Nephron progenitor cell (in vitro differentiated cells): ENCODE measurements at regions not wholly inside any gene's neighbourhood (a gene's known extent, or its start where the extent isn't known, plus 50 kb on each side); places are given as distances from the start of the nearest gene placed in this dataset.

Experiments used
- DNase-seq: peaks from one replicate; pipeline ENCODE4 v3.0.0; 2021
- H3K27ac Mint-ChIP-seq: 2 replicates; pipeline ENCODE4 v1.8.0; 2021; ENCODE audit warnings: mild to moderate bottlenecking, moderate library complexity, mixed read lengths
- H3K27me3 Mint-ChIP-seq: 2 replicates; pipeline ENCODE4 v1.8.0; 2021; ENCODE audit warnings: mild to moderate bottlenecking, low read depth, mixed read lengths; ENCODE audit not compliant: poor library complexity
- H3K36me3 Mint-ChIP-seq: 2 replicates; pipeline ENCODE4 v1.8.0; 2021; ENCODE audit warnings: low read depth, mixed read lengths
- H3K4me1 Mint-ChIP-seq: 2 replicates; pipeline ENCODE4 v1.8.0; 2021; ENCODE audit warnings: mixed read lengths
- H3K4me3 Mint-ChIP-seq: 2 replicates; pipeline ENCODE4 v1.8.0; 2021; ENCODE audit warnings: mild to moderate bottlenecking, moderate library complexity, mixed read lengths
- H3K9me3 Mint-ChIP-seq: 2 replicates; pipeline ENCODE4 v1.8.0; 2021; ENCODE audit warnings: mild to moderate bottlenecking, moderate library complexity, mixed read lengths
- TF ChIP-seq, protein P1 (sequence below): fragments of 200-600 bp; sonication (generic); IDR thresholded peaks from 2 replicates; pipeline ENCODE4 v1.5.0; 2021; ENCODE audit warnings: antibody characterized with exemption

DNA sequence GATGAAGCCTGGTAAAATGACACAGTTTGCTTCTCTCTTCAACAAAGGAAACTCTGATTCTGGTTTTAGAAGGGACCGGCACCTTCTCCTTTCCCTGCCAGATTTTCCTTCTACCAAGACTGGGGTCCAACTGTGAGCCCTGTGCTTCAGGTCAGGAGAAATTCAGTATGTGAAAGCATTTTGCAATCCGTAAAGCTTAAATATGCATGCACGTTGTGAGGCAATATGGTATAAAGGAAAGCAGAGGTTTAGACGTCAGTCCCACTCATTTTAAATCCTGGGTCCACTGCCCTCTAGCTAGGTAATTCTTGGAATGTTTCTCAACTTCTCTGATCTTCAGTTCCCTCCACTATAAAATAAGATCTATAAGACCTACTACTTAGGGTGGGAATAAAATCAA, 359.0 kb upstream of the NPSR1 start:
- no peaks in the 10 kb centered on the region for H3K4me1 Mint-ChIP-seq
- H3K9me3 Mint-ChIP-seq, result no peaks in the 10 kb centered on the region
- TF ChIP-seq, protein P1, sequence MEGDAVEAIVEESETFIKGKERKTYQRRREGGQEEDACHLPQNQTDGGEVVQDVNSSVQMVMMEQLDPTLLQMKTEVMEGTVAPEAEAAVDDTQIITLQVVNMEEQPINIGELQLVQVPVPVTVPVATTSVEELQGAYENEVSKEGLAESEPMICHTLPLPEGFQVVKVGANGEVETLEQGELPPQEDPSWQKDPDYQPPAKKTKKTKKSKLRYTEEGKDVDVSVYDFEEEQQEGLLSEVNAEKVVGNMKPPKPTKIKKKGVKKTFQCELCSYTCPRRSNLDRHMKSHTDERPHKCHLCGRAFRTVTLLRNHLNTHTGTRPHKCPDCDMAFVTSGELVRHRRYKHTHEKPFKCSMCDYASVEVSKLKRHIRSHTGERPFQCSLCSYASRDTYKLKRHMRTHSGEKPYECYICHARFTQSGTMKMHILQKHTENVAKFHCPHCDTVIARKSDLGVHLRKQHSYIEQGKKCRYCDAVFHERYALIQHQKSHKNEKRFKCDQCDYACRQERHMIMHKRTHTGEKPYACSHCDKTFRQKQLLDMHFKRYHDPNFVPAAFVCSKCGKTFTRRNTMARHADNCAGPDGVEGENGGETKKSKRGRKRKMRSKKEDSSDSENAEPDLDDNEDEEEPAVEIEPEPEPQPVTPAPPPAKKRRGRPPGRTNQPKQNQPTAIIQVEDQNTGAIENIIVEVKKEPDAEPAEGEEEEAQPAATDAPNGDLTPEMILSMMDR, result no peak
- H3K4me3 Mint-ChIP-seq, result no peak overlapping the region
- no peaks in the 10 kb centered on the region for H3K27me3 Mint-ChIP-seq
- DNase-seq, result no peak
- H3K27ac Mint-ChIP-seq, result no peak overlapping the region
- H3K36me3 Mint-ChIP-seq, result no peaks in the 10 kb centered on the region

DNA sequence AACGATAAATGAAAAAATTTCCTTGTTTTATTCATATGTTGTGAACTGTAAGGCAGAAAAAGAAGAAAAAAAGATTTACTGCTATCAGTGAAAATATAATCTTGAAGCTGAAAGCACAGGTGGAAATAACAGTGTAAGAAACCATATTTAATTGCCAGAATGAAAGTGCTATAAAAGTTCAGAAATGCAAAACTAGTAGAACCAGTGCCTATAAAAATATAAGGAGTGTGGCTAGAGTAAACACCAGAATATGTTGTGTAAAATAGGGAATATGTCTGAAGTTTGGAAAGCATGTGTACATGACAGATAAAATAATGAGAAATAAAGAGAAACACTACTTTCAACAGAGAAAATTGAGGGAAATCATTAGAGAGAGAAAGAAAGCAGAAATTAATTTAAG, 350.5 kb upstream of the NPSR1 start:
- Mint-ChIP-seq H3K27me3 (no peaks in the 10 kb centered on the region), H3K4me1 (no peaks in the 10 kb centered on the region), H3K9me3 (peaks cover 13% of the 10 kb centered on the region), H3K36me3 (no peaks in the 10 kb centered on the region), H3K27ac (no peak overlapping the region), H3K4me3 (no peak overlapping the region)
- DNase-seq, result no peak
- TF ChIP-seq, protein P1, result no peak

- TF ChIP-seq, protein P1, result no peak
- Mint-ChIP-seq H3K4me1 (no peaks in the 10 kb centered on the region), H3K36me3 (no peaks in the 10 kb centered on the region), H3K4me3 (no peak overlapping the region), H3K9me3 (peaks cover 22% of the 10 kb centered on the region), H3K27me3 (no peaks in the 10 kb centered on the region), H3K27ac (no peak overlapping the region)
- no peak for DNase-seq
Observed at GRCh38 chr7:34308595-34308994, 349.4 kb upstream of the NPSR1 start.

GRCh38 chr7:34309116-34309515, 348.9 kb upstream of the NPSR1 start:
- Mint-ChIP-seq H3K27ac (no peak overlapping the region), H3K9me3 (peaks cover 22% of the 10 kb centered on the region), H3K4me1 (no peaks in the 10 kb centered on the region), H3K36me3 (no peaks in the 10 kb centered on the region), H3K4me3 (no peak overlapping the region), H3K27me3 (no peaks in the 10 kb centered on the region)
- TF ChIP-seq, protein P1, result no peak
- DNase-seq, result no peak

DNA sequence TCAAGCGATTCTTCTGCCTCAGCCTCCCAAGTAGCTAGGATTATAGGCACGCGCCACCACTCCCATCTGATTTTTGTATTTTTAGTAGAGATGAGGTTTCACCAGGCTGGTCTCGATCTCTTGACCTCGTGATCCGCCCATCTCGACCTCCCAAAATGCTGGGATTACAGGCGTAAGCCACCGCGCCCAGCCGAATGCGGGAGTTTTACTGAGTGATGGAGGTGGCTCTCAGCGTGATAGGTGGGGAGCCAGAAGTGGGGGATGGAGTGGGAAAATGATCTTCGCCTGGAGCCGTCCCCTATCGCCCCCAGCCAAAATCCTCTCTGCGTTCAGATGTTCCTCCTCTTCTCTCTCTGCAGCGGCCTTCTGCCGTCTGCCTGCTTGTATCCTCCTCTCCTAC, 348.4 kb upstream of the NPSR1 start:
- H3K4me1 Mint-ChIP-seq, result no peaks in the 10 kb centered on the region
- TF ChIP-seq, protein P1, result no peak
- H3K27me3 Mint-ChIP-seq, result no peaks in the 10 kb centered on the region

GRCh38 chr7:34311591-34311990, 346.4 kb upstream of the NPSR1 start:
- no peaks in the 10 kb centered on the region for H3K36me3 Mint-ChIP-seq
- DNase-seq, result no peak
- H3K9me3 Mint-ChIP-seq, result peaks cover 22% of the 10 kb centered on the region
- H3K27me3 Mint-ChIP-seq, result no peaks in the 10 kb centered on the region
- H3K4me1 Mint-ChIP-seq, result no peaks in the 10 kb centered on the region
- no peak overlapping the region for H3K4me3 Mint-ChIP-seq
- H3K27ac Mint-ChIP-seq, result no peak overlapping the region
- TF ChIP-seq, protein P1, result no peak

More for the DNA sequence above, 348.4 kb upstream of the NPSR1 start:
- Mint-ChIP-seq H3K4me3 (no peak overlapping the region), H3K27ac (no peak overlapping the region), H3K9me3 (peaks cover 22% of the 10 kb centered on the region), H3K36me3 (no peaks in the 10 kb centered on the region)
- DNase-seq, result no peak
